CD4-positive, CD25-positive, alpha-beta regulatory T cell (primary cell): ENCODE measurements at regions not wholly inside any gene's neighbourhood (a gene's known extent, or its start where the extent isn't known, plus 50 kb on each side); places are given as distances from the start of the nearest gene placed in this dataset.

Experiments
- ATAC-seq, 2 donors: fragments of 150-1000 bp; cut with Tn5 transposase; one replicate each; pipeline ENCODE4 v1.10.0; 2021; ENCODE audit warnings: low read depth in 2 of 2, moderate number of reproducible peaks in 2 of 2, moderate library complexity in 1 of 2
- DNase-seq, 3 donors: peaks; one replicate each; pipeline versions ENCODE4 v3.0.0 to v3.0.0-alpha.2; 2012 to 2022; ENCODE audit warnings: mixed read lengths in 1 of 3
- H3K27ac ChIP-seq: one replicate; pipeline ENCODE4 v1.7.0; 2013; ENCODE audit warnings: mild to moderate bottlenecking, low read length; ENCODE audit not compliant: insufficient read depth, poor library complexity, severe bottlenecking
- H3K27me3 ChIP-seq: one replicate; pipeline ENCODE4 v1.7.0; 2013; ENCODE audit warnings: low read length; ENCODE audit not compliant: control insufficient read depth, insufficient read depth
- H3K36me3 ChIP-seq: one replicate; pipeline ENCODE4 v1.7.0; 2013; ENCODE audit warnings: mild to moderate bottlenecking, low read length, moderate library complexity; ENCODE audit not compliant: control insufficient read depth, insufficient read depth
- H3K4me1 ChIP-seq: 2 replicates; pipeline ENCODE4 v1.7.0; 2013; ENCODE audit warnings: mild to moderate bottlenecking, low read length; ENCODE audit not compliant: insufficient read depth, control insufficient read depth, poor library complexity, severe bottlenecking
- H3K4me3 ChIP-seq: one replicate; pipeline ENCODE4 v1.7.0; 2013; ENCODE audit warnings: low read depth, mild to moderate bottlenecking, low read length, moderate library complexity
- H3K9me3 ChIP-seq, 2 experiments: 1 replicate in 1 of 2; 2 replicates in 1 of 2; pipeline ENCODE4 v1.7.0; 2013; ENCODE audit warnings: low read length in 2 of 2, mild to moderate bottlenecking in 1 of 2, moderate library complexity in 1 of 2; ENCODE audit not compliant: control insufficient read depth in 2 of 2
- H3K27ac Mint-ChIP-seq, 3 donors: one replicate each; pipeline ENCODE4 v1.8.0; 2020 to 2022; ENCODE audit warnings: mild to moderate bottlenecking in 3 of 3, mixed read lengths in 3 of 3, moderate library complexity in 2 of 3
- H3K27me3 Mint-ChIP-seq: one replicate; pipeline ENCODE4 v1.8.0; 2022; ENCODE audit warnings: mild to moderate bottlenecking, mixed read lengths
- H3K36me3 Mint-ChIP-seq: one replicate; pipeline ENCODE4 v1.8.0; 2020; ENCODE audit warnings: mixed read lengths
- H3K4me1 Mint-ChIP-seq, 4 donors: one replicate each; pipeline ENCODE4 v1.8.0; 2020 to 2022; ENCODE audit warnings: mixed read lengths in 4 of 4, mild to moderate bottlenecking in 1 of 4
- H3K4me3 Mint-ChIP-seq, 4 donors: one replicate each; pipeline ENCODE4 v1.8.0; 2020 to 2022; ENCODE audit warnings: mild to moderate bottlenecking in 4 of 4, mixed read lengths in 4 of 4, moderate library complexity in 3 of 4
- H3K9me3 Mint-ChIP-seq, 7 donors: one replicate each; pipeline ENCODE4 v1.8.0; 2020 to 2022; ENCODE audit warnings: mixed read lengths in 7 of 7, mild to moderate bottlenecking in 3 of 7, moderate library complexity in 2 of 7

GRCh38 chr3:23055733-23056376 lies 147.3 kb upstream of the UBE2E2 start:
- Histone ChIP-seq H3K36me3 (no peaks in the 10 kb centered on the region), H3K27me3 (no peaks in the 10 kb centered on the region), H3K4me3 (no peak overlapping the region), H3K4me1 (no peaks in the 10 kb centered on the region), H3K9me3 (no peaks in the 10 kb centered on the region), H3K27ac (no peak overlapping the region)
- Mint-ChIP-seq H3K4me3 (peak overlapping the region in 1 of 4 donors; percentile 4), H3K36me3 (no peaks in the 10 kb centered on the region), H3K9me3 (peaks cover 0 to 10% (median 7%) of the 10 kb centered on the region in 7 donors), H3K27me3 (no peaks in the 10 kb centered on the region), H3K4me1 (peaks cover 0 to 14% (median 1%) of the 10 kb centered on the region in 4 donors), H3K27ac (peak overlapping the region in 1 of 3 donors; percentile 28)
- DNase-seq, result peak in 2 of 3 donors; percentile 18 to 43
- peak in 1 of 2 donors; percentile 25 for ATAC-seq

- no peaks in the 10 kb centered on the region for H3K27me3 ChIP-seq
- H3K4me1 Mint-ChIP-seq, result no peaks in the 10 kb centered on the region
- H3K9me3 Mint-ChIP-seq, result peaks cover 3 to 27% (median 9%) of the 10 kb centered on the region in 7 donors
- no peaks in the 10 kb centered on the region for H3K4me1 ChIP-seq
- no peak overlapping the region for H3K4me3 Mint-ChIP-seq
- peaks cover 0 to 3% of the 10 kb centered on the region in 2 experiments for H3K9me3 ChIP-seq
- no peak overlapping the region for H3K27ac Mint-ChIP-seq
- ATAC-seq (no peak), DNase-seq (no peak)
- H3K36me3 Mint-ChIP-seq, result no peaks in the 10 kb centered on the region
- no peaks in the 10 kb centered on the region for H3K36me3 ChIP-seq
- H3K27ac ChIP-seq, result no peak overlapping the region
- no peak overlapping the region for H3K4me3 ChIP-seq
- H3K27me3 Mint-ChIP-seq, result no peaks in the 10 kb centered on the region
These were observed 140.5 kb upstream of the UBE2E2 start for GRCh38 chr3:23062582-23062981.

GRCh38 chr3:23062982-23063381 lies 140.1 kb upstream of the UBE2E2 start:
- Mint-ChIP-seq H3K4me1 (no peaks in the 10 kb centered on the region), H3K9me3 (peaks cover 3 to 25% (median 9%) of the 10 kb centered on the region in 7 donors), H3K27me3 (no peaks in the 10 kb centered on the region), H3K27ac (no peak overlapping the region), H3K36me3 (no peaks in the 10 kb centered on the region), H3K4me3 (no peak overlapping the region)
- no peak for ATAC-seq
- Histone ChIP-seq H3K4me3 (no peak overlapping the region), H3K4me1 (no peaks in the 10 kb centered on the region), H3K9me3 (peaks cover 0 to 3% of the 10 kb centered on the region in 2 experiments), H3K36me3 (no peaks in the 10 kb centered on the region), H3K27ac (no peak overlapping the region), H3K27me3 (no peaks in the 10 kb centered on the region)
- no peak for DNase-seq

GRCh38 chr3:23067116-23067515 lies 136.0 kb upstream of the UBE2E2 start:
- no peaks in the 10 kb centered on the region for H3K27me3 ChIP-seq
- no peak overlapping the region for H3K27ac ChIP-seq
- DNase-seq, result no peak
- no peaks in the 10 kb centered on the region for H3K36me3 ChIP-seq
- no peaks in the 10 kb centered on the region for H3K4me1 ChIP-seq
- H3K36me3 Mint-ChIP-seq, result no peaks in the 10 kb centered on the region
- no peaks in the 10 kb centered on the region for H3K4me1 Mint-ChIP-seq
- no peak overlapping the region for H3K27ac Mint-ChIP-seq
- H3K4me3 ChIP-seq, result no peak overlapping the region
- H3K27me3 Mint-ChIP-seq, result no peaks in the 10 kb centered on the region
- peaks cover 0 to 3% of the 10 kb centered on the region in 2 experiments for H3K9me3 ChIP-seq
- peaks cover 0 to 19% (median 2%) of the 10 kb centered on the region in 7 donors for H3K9me3 Mint-ChIP-seq
- no peak for ATAC-seq
- no peak overlapping the region for H3K4me3 Mint-ChIP-seq

GRCh38 chr3:23068016-23068728 lies 135.0 kb upstream of the UBE2E2 start:
- Histone ChIP-seq H3K9me3 (no peaks in the 10 kb centered on the region), H3K27ac (no peak overlapping the region), H3K27me3 (no peaks in the 10 kb centered on the region), H3K4me3 (no peak overlapping the region), H3K36me3 (no peaks in the 10 kb centered on the region), H3K4me1 (no peaks in the 10 kb centered on the region)
- ATAC-seq, result no peak
- Mint-ChIP-seq H3K27me3 (no peaks in the 10 kb centered on the region), H3K4me3 (no peak overlapping the region), H3K4me1 (no peaks in the 10 kb centered on the region), H3K27ac (no peak overlapping the region), H3K9me3 (peaks cover 0 to 23% (median 2%) of the 10 kb centered on the region in 7 donors), H3K36me3 (no peaks in the 10 kb centered on the region)
- DNase-seq, result no peak

GRCh38 chr3:23071296-23071695 lies 131.8 kb upstream of the UBE2E2 start:
- Histone ChIP-seq H3K4me1 (no peaks in the 10 kb centered on the region), H3K36me3 (no peaks in the 10 kb centered on the region), H3K4me3 (no peak overlapping the region), H3K27me3 (no peaks in the 10 kb centered on the region), H3K27ac (no peak overlapping the region), H3K9me3 (no peaks in the 10 kb centered on the region)
- Mint-ChIP-seq H3K27ac (no peak overlapping the region), H3K27me3 (no peaks in the 10 kb centered on the region), H3K4me1 (no peaks in the 10 kb centered on the region), H3K4me3 (no peak overlapping the region), H3K36me3 (no peaks in the 10 kb centered on the region), H3K9me3 (peaks cover 0 to 15% (median 2%) of the 10 kb centered on the region in 7 donors)
- ATAC-seq, result no peak
- no peak for DNase-seq

- Mint-ChIP-seq H3K27me3 (no peaks in the 10 kb centered on the region), H3K9me3 (peaks cover 0 to 13% (median 2%) of the 10 kb centered on the region in 7 donors), H3K36me3 (no peaks in the 10 kb centered on the region), H3K4me1 (no peaks in the 10 kb centered on the region), H3K27ac (no peak overlapping the region), H3K4me3 (no peak overlapping the region)
- no peaks in the 10 kb centered on the region for H3K36me3 ChIP-seq
- H3K4me1 ChIP-seq, result no peaks in the 10 kb centered on the region
- no peaks in the 10 kb centered on the region for H3K27me3 ChIP-seq
- no peak for DNase-seq
- no peak overlapping the region for H3K4me3 ChIP-seq
- H3K27ac ChIP-seq, result no peak overlapping the region
- H3K9me3 ChIP-seq, result no peaks in the 10 kb centered on the region
- ATAC-seq, result peak; percentile 55 to 62
These were observed 131.4 kb upstream of the UBE2E2 start for GRCh38 chr3:23071758-23072157.

- no peaks in the 10 kb centered on the region for H3K27me3 Mint-ChIP-seq
- no peaks in the 10 kb centered on the region for H3K27me3 ChIP-seq
- H3K4me3 Mint-ChIP-seq, result no peak overlapping the region
- H3K9me3 Mint-ChIP-seq, result peaks cover 0 to 11% (median 2%) of the 10 kb centered on the region in 7 donors
- ATAC-seq (no peak), DNase-seq (no peak)
- H3K36me3 Mint-ChIP-seq, result no peaks in the 10 kb centered on the region
- H3K4me3 ChIP-seq, result no peak overlapping the region
- H3K9me3 ChIP-seq, result no peaks in the 10 kb centered on the region
- no peak overlapping the region for H3K27ac ChIP-seq
- H3K4me1 ChIP-seq, result no peaks in the 10 kb centered on the region
- no peaks in the 10 kb centered on the region for H3K4me1 Mint-ChIP-seq
- H3K27ac Mint-ChIP-seq, result no peak overlapping the region
- H3K36me3 ChIP-seq, result no peaks in the 10 kb centered on the region
These were observed 130.4 kb upstream of the UBE2E2 start for GRCh38 chr3:23072693-23073092.
